Fibroblast of the aortic adventitia (primary cell): ENCODE measurements at regions not wholly inside any gene's neighbourhood (a gene's known extent, or its start where the extent isn't known, plus 50 kb on each side); places are given as distances from the start of the nearest gene placed in this dataset.

Experiments used
- DNase-seq: peaks from one replicate; pipeline ENCODE4 v3.0.0-alpha.2; 2010; ENCODE audit warnings: low read depth
- H3K4me3 ChIP-seq: 2 replicates; pipeline ENCODE4 v1.5.1; 2011; ENCODE audit warnings: low read depth, mild to moderate bottlenecking, control low read depth, low read length, moderate library complexity
- CTCF ChIP-seq: IDR thresholded peaks from 2 replicates; pipeline ENCODE4 v1.5.1; 2011; ENCODE audit warnings: mild to moderate bottlenecking, low read length, control low read depth, inconsistent platforms; ENCODE audit not compliant: insufficient read depth

GRCh38 chr1:4494558-4494957 is 159.9 kb upstream of the AJAP1 start:
- no peak for TF ChIP-seq CTCF
- DNase-seq: no peak
- no peak overlapping the region for H3K4me3 ChIP-seq

GRCh38 chr1:4495809-4496208 is 158.6 kb upstream of the AJAP1 start:
- TF ChIP-seq CTCF: no peak
- no peak for DNase-seq
- H3K4me3 ChIP-seq: no peak overlapping the region

- H3K4me3 ChIP-seq: no peak overlapping the region
- TF ChIP-seq CTCF: no peak
- no peak for DNase-seq
Observed at GRCh38 chr1:4500441-4500840, 154.0 kb upstream of the AJAP1 start.

- no peak overlapping the region for H3K4me3 ChIP-seq
- DNase-seq: no peak
- TF ChIP-seq CTCF: no peak
Observed at GRCh38 chr1:4506591-4506990, 147.8 kb upstream of the AJAP1 start.

- H3K4me3 ChIP-seq: no peak overlapping the region
- no peak for DNase-seq
- no peak for TF ChIP-seq CTCF
Observed at GRCh38 chr1:4509206-4509605, 145.2 kb upstream of the AJAP1 start.

- TF ChIP-seq CTCF: no peak
- DNase-seq: no peak
- no peak overlapping the region for H3K4me3 ChIP-seq
Observed at GRCh38 chr1:4510276-4510691, 144.1 kb upstream of the AJAP1 start.

- TF ChIP-seq CTCF: no peak
- no peak for DNase-seq
- H3K4me3 ChIP-seq: no peak overlapping the region
Observed at GRCh38 chr1:4511374-4511773, 143.0 kb upstream of the AJAP1 start.
